ENCODE measurements at regions not wholly inside any gene's neighbourhood (a gene's known extent, or its start where the extent isn't known, plus 50 kb on each side); places are given as distances from the start of the nearest gene placed in this dataset.

DNA sequence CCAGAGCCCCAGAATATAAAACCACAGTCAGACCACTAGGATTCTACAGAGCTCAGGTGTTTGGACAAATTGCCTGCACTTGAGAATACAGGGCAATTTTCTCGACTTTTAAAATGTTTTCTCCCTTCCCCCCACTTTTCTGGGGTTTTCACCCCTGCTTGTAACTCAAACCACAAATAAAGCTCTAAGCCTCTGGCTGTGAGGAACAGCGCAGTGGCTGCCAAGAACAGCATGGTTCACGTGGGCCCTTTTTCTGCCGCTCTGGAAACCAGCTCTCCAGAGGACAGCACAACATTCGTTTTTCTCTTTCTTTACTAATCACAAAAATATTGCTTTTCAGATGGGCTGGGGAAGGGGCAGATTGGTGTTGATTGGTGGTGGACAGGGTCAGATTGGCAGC, 102.2 kb upstream of the JUN start:
- DNase-seq: no peak
- H3K4me1 ChIP-seq: no peaks in the 10 kb centered on the region

DNA sequence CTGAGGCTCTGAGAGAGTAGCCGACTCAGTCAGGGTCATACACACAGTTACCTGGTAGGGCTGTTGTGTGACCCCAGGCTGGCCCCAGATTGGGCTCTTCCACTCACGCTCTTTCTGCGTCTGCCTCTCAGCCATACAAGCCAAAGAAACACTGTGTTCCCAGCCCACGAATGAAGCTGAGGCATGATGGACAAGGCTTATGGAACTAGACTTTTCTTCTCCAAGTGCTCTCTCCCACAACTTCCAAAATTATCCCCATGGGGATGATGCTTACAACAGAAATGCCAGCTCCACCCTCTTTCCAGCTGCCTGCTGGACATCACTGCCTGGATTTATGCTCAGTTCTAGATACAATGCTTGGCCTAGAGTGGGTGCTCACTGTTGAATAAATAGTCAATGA, 102.8 kb upstream of the JUN start:
- TF ChIP-seq, protein P1, sequence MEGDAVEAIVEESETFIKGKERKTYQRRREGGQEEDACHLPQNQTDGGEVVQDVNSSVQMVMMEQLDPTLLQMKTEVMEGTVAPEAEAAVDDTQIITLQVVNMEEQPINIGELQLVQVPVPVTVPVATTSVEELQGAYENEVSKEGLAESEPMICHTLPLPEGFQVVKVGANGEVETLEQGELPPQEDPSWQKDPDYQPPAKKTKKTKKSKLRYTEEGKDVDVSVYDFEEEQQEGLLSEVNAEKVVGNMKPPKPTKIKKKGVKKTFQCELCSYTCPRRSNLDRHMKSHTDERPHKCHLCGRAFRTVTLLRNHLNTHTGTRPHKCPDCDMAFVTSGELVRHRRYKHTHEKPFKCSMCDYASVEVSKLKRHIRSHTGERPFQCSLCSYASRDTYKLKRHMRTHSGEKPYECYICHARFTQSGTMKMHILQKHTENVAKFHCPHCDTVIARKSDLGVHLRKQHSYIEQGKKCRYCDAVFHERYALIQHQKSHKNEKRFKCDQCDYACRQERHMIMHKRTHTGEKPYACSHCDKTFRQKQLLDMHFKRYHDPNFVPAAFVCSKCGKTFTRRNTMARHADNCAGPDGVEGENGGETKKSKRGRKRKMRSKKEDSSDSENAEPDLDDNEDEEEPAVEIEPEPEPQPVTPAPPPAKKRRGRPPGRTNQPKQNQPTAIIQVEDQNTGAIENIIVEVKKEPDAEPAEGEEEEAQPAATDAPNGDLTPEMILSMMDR (IDR thresholded peaks at IDR 0.05): no peak
- TF ChIP-seq POLR2A (IDR thresholded peaks at IDR 0.05): no peak
- peak in 1 of 2 donors; percentile 30 for DNase-seq
- Histone ChIP-seq H3K27me3 (no peaks in the 10 kb centered on the region), H3K4me3 (no peak overlapping the region), H3K36me3 (no peaks in the 10 kb centered on the region), H3K4me1 (no peaks in the 10 kb centered on the region), H3K27ac (peak overlapping the region; percentile 47 to 48), H3K9me3 (no peaks in the 10 kb centered on the region)
- intact Hi-C loops (cut with DNase I; ENCODE audit: low total_unique reads): no loop called here

More for the DNA sequence above, 102.2 kb upstream of the JUN start:
- Histone ChIP-seq H3K36me3 (no peaks in the 10 kb centered on the region), H3K4me3 (no peak overlapping the region), H3K9me3 (no peaks in the 10 kb centered on the region), H3K27me3 (no peaks in the 10 kb centered on the region), H3K27ac (peak overlapping the region; percentile 47 to 48)
- no peak for TF ChIP-seq POLR2A (IDR thresholded peaks at IDR 0.05)
- TF ChIP-seq, protein P1 (IDR thresholded peaks at IDR 0.05): no peak
- intact Hi-C loops (cut with DNase I; ENCODE audit: low total_unique reads): no loop called here

DNA sequence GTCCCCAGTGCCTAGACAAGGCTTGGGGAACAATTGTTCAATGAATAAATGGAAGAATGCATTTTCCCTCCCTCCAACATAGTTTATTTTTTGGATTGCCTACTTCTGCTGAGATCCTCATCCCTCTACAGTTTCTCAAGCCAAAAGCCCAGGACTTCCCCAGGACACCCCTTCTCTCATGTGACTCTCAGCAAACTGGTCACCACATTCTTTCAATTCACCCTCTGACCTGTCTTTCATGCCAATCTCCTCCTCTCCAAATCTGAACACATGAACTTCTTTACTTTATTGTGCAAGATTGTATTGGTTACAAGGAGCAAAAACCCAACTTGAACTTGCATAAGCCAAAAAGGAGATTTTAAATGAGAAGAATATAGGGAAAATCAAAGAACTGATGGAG, 103.2 kb upstream of the JUN start:
- Histone ChIP-seq H3K4me3 (no peak overlapping the region), H3K27me3 (no peaks in the 10 kb centered on the region), H3K4me1 (no peaks in the 10 kb centered on the region), H3K36me3 (no peaks in the 10 kb centered on the region), H3K9me3 (no peaks in the 10 kb centered on the region), H3K27ac (peak overlapping the region in 1 of 2 donors; percentile 47)
- DNase-seq: no peak
- no peak for TF ChIP-seq POLR2A (IDR thresholded peaks at IDR 0.05)
- TF ChIP-seq, protein P1 (IDR thresholded peaks at IDR 0.05): no peak
- intact Hi-C loops (cut with DNase I; ENCODE audit: low total_unique reads): no loop called here

DNA sequence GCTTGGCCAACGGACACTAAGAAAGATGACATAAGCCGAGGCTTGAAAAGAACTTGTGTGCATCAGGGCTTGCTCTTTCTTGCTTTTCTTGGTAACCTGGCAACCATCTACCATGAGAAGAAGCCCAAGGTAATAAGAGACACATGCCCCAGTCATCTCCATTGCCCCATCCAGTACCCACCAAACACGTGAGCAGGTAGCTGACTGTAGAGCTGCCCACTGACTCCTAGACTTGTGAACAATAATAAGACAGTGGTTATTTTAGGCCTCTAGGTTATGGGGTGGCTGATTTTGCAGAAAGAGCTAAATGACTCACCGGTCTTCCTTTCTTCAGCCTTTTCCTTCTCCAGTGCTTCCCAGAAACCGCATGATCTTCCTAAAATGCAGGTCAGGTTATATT, 105.0 kb upstream of the JUN start:
- Histone ChIP-seq H3K9me3 (no peaks in the 10 kb centered on the region), H3K27ac (no peak overlapping the region), H3K36me3 (no peaks in the 10 kb centered on the region), H3K27me3 (no peaks in the 10 kb centered on the region), H3K4me1 (no peaks in the 10 kb centered on the region), H3K4me3 (no peak overlapping the region)
- intact Hi-C loops (cut with DNase I; ENCODE audit: low total_unique reads): no loop called here
- DNase-seq: no peak
- TF ChIP-seq POLR2A (IDR thresholded peaks at IDR 0.05): no peak
- TF ChIP-seq, protein P1 (IDR thresholded peaks at IDR 0.05): no peak

DNA sequence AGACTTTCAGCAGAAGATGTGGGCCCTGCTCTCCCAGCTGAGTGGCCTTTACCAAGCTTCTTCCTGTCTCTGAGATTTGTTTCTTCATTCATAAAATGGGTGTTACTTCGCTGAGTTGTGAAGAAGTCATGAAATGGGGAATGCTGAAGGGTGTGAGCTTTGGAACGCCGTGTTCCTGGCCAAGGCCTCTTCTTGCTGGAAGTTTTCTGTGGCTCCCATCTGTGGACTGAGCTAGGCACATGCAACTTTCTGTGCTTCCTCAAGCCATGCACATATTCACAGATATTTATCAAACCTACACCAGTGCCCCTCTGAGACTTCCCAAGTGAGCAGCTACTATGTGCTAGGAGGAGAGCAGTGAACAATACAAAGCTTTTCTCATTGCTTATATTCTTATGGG, 106.3 kb upstream of the JUN start:
- intact Hi-C loops (cut with DNase I; ENCODE audit: low total_unique reads): no loop called here
- H3K27ac ChIP-seq: no peak overlapping the region
- H3K27me3 ChIP-seq: no peaks in the 10 kb centered on the region
- no peak for DNase-seq
- H3K4me3 ChIP-seq: no peak overlapping the region
- H3K4me1 ChIP-seq: no peaks in the 10 kb centered on the region
- no peaks in the 10 kb centered on the region for H3K9me3 ChIP-seq
- H3K36me3 ChIP-seq: no peaks in the 10 kb centered on the region
- no peak for TF ChIP-seq POLR2A (IDR thresholded peaks at IDR 0.05)
- TF ChIP-seq, protein P1 (IDR thresholded peaks at IDR 0.05): no peak

Measured in uterus (tissue), 3 donors.